ENCODE measurements at regions not wholly inside any gene's neighbourhood (a gene's known extent, or its start where the extent isn't known, plus 50 kb on each side); places are given as distances from the start of the nearest gene placed in this dataset.

DNA sequence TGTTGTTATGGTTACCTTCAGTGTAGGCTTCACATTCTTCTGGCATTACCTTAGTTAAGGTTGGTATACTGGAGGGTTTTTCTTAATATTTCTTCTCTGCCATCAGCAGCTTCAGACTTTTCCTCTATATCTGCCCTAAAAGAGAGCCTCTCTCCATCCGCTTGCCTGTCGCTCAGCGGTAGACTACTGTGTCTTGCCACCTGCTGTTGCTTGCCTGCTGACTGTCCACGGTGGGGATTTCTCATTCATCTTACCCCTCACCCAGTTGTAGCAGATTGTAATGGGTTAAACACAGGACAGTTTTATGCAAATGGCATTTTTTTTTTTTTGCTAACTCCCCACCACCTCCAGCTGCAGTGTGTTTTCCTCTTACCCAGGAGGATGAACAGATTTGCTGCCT is 577.2 kb downstream of the SLITRK5 start:
- TF ChIP-seq, protein P1, sequence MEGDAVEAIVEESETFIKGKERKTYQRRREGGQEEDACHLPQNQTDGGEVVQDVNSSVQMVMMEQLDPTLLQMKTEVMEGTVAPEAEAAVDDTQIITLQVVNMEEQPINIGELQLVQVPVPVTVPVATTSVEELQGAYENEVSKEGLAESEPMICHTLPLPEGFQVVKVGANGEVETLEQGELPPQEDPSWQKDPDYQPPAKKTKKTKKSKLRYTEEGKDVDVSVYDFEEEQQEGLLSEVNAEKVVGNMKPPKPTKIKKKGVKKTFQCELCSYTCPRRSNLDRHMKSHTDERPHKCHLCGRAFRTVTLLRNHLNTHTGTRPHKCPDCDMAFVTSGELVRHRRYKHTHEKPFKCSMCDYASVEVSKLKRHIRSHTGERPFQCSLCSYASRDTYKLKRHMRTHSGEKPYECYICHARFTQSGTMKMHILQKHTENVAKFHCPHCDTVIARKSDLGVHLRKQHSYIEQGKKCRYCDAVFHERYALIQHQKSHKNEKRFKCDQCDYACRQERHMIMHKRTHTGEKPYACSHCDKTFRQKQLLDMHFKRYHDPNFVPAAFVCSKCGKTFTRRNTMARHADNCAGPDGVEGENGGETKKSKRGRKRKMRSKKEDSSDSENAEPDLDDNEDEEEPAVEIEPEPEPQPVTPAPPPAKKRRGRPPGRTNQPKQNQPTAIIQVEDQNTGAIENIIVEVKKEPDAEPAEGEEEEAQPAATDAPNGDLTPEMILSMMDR (conservative IDR thresholded peaks at IDR 0.05; ENCODE audit: low read depth, low read length) = no peak
- TF ChIP-seq EZH2 (IDR thresholded peaks at IDR 0.05; ENCODE audit: borderline replicate concordance, low read depth, low read length, poor library complexity, severe bottlenecking) = no peak

All from A673 (cell line).